Ishikawa (cell line): ENCODE measurements at regions not wholly inside any gene's neighbourhood (a gene's known extent, or its start where the extent isn't known, plus 50 kb on each side); places are given as distances from the start of the nearest gene placed in this dataset.

Source experiments
- EP300 ChIP-seq: IDR thresholded peaks from 2 replicates; pipeline ENCODE4 v1.6.1; 2012; ENCODE audit warnings: borderline replicate concordance
- NFIC ChIP-seq: IDR thresholded peaks from 2 replicates; pipeline ENCODE4 v1.6.1; 2012
- RAD21 ChIP-seq: IDR thresholded peaks from 2 replicates; pipeline ENCODE4 v1.6.1; 2012; ENCODE audit warnings: low read depth
- TAF1 ChIP-seq: IDR thresholded peaks from 2 replicates; pipeline ENCODE4 v1.6.1; 2012; ENCODE audit warnings: low read depth, mild to moderate bottlenecking
- TCF12 ChIP-seq: IDR thresholded peaks from 2 replicates; pipeline ENCODE4 v1.6.1; 2012; ENCODE audit warnings: low read depth
- TEAD4 ChIP-seq: IDR thresholded peaks from 2 replicates; pipeline ENCODE4 v1.6.1; 2012
- ZBTB7A ChIP-seq: IDR thresholded peaks from 2 replicates; pipeline ENCODE4 v1.6.1; 2012; ENCODE audit warnings: low read depth
- TF ChIP-seq, protein P1 (sequence below): IDR thresholded peaks from 2 replicates; pipeline ENCODE4 v1.6.1; 2012; ENCODE audit warnings: low read depth, mild to moderate bottlenecking
- TF ChIP-seq, protein P2 (sequence below): IDR thresholded peaks from 2 replicates; pipeline ENCODE4 v1.6.1; 2012

DNA sequence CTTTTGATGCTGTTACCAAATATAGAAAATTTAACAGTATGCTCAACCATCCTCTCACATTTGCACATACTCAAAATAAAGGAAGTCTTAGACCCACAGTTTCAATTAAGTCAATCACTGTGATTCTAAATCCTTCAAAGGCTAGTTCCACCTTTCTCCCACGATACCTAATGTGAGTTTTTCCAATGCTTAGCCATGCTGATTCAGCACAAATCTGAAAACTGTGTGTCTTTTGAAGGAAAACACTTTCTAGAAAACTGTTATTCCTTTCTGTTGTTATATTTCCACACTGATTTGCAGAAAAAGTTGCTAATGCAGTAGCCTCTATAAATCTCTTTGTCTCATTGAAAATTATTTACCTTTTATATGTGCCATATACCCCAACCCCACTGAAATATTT lies 645.7 kb downstream of the PRR16 start:
- TF ChIP-seq, protein P1, sequence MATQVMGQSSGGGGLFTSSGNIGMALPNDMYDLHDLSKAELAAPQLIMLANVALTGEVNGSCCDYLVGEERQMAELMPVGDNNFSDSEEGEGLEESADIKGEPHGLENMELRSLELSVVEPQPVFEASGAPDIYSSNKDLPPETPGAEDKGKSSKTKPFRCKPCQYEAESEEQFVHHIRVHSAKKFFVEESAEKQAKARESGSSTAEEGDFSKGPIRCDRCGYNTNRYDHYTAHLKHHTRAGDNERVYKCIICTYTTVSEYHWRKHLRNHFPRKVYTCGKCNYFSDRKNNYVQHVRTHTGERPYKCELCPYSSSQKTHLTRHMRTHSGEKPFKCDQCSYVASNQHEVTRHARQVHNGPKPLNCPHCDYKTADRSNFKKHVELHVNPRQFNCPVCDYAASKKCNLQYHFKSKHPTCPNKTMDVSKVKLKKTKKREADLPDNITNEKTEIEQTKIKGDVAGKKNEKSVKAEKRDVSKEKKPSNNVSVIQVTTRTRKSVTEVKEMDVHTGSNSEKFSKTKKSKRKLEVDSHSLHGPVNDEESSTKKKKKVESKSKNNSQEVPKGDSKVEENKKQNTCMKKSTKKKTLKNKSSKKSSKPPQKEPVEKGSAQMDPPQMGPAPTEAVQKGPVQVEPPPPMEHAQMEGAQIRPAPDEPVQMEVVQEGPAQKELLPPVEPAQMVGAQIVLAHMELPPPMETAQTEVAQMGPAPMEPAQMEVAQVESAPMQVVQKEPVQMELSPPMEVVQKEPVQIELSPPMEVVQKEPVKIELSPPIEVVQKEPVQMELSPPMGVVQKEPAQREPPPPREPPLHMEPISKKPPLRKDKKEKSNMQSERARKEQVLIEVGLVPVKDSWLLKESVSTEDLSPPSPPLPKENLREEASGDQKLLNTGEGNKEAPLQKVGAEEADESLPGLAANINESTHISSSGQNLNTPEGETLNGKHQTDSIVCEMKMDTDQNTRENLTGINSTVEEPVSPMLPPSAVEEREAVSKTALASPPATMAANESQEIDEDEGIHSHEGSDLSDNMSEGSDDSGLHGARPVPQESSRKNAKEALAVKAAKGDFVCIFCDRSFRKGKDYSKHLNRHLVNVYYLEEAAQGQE, result no peak
- TF ChIP-seq, protein P2, sequence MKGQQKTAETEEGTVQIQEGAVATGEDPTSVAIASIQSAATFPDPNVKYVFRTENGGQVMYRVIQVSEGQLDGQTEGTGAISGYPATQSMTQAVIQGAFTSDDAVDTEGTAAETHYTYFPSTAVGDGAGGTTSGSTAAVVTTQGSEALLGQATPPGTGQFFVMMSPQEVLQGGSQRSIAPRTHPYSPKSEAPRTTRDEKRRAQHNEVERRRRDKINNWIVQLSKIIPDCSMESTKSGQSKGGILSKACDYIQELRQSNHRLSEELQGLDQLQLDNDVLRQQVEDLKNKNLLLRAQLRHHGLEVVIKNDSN, result no peak
- TF ChIP-seq NFIC (no peak), TAF1 (no peak), TEAD4 (no peak), RAD21 (no peak), ZBTB7A (no peak), EP300 (no peak), TCF12 (no peak)
